Frontal cortex (tissue), 3 donors: ENCODE measurements at regions not wholly inside any gene's neighbourhood (a gene's known extent, or its start where the extent isn't known, plus 50 kb on each side); places are given as distances from the start of the nearest gene placed in this dataset.

Experiments
- DNase-seq, 2 donors: peaks; one replicate each; pipeline ENCODE4 v3.0.0; 2012; ENCODE audit warnings: low spot score in 2 of 2
- FAIRE-seq: peaks from 2 replicates; lab custom pipeline; 2012; peaks lifted over from hg19 to GRCh38; lab: Jason Lieb, UNC
- donor health status: control.
- donor health status: control.
- donor health status: control.

GRCh38 chr5:135250671-135251070 is 148.4 kb downstream of the MACROH2A1 start:
- FAIRE-seq (no peak), DNase-seq (no peak)

GRCh38 chr5:135249658-135250057 is 149.4 kb downstream of the MACROH2A1 start:
- no peak for DNase-seq
- FAIRE-seq, result no peak

GRCh38 chr5:135248801-135249231 is 150.2 kb downstream of the MACROH2A1 start:
- FAIRE-seq (no peak), DNase-seq (no peak)

- no peak for FAIRE-seq
- DNase-seq, result no peak
Measured at GRCh38 chr5:135246923-135247795, 151.9 kb downstream of the MACROH2A1 start.

- FAIRE-seq (no peak), DNase-seq (no peak)
Measured at GRCh38 chr5:135246605-135246922, 152.5 kb downstream of the MACROH2A1 start.

GRCh38 chr5:135245521-135246499 is 153.2 kb downstream of the MACROH2A1 start:
- DNase-seq (no peak), FAIRE-seq (no peak)

GRCh38 chr5:135244620-135245021 is 154.4 kb downstream of the MACROH2A1 start:
- DNase-seq (no peak), FAIRE-seq (no peak)

- DNase-seq (no peak), FAIRE-seq (no peak)
Measured at GRCh38 chr5:135243556-135244285, 155.3 kb downstream of the MACROH2A1 start.

- DNase-seq (peak in 1 of 2 donors; percentile 40), FAIRE-seq (no peak)
Measured at GRCh38 chr5:135242866-135243555, 156.0 kb downstream of the MACROH2A1 start.

- FAIRE-seq (no peak), DNase-seq (peak; percentile 15 to 45)
Measured at GRCh38 chr5:135242021-135242865, 156.8 kb downstream of the MACROH2A1 start.

GRCh38 chr5:135241536-135241935 is 157.5 kb downstream of the MACROH2A1 start:
- no peak for DNase-seq
- no peak for FAIRE-seq

GRCh38 chr5:135240781-135241360 is 158.2 kb downstream of the MACROH2A1 start:
- DNase-seq (no peak), FAIRE-seq (no peak)

GRCh38 chr5:135240283-135240633 is 158.8 kb downstream of the MACROH2A1 start:
- DNase-seq (no peak), FAIRE-seq (no peak)

GRCh38 chr5:135239453-135240282 is 159.4 kb downstream of the MACROH2A1 start:
- FAIRE-seq, result no peak

GRCh38 chr5:135238622-135239452 is 160.2 kb downstream of the MACROH2A1 start:
- no peak for DNase-seq

More at GRCh38 chr5:135239453-135240282, 159.4 kb downstream of the MACROH2A1 start:
- no peak for DNase-seq

GRCh38 chr5:135237748-135238103 is 161.3 kb downstream of the MACROH2A1 start:
- FAIRE-seq, result no peak
- DNase-seq, result no peak

More at GRCh38 chr5:135238622-135239452, 160.2 kb downstream of the MACROH2A1 start:
- no peak for FAIRE-seq
